MM.1S (cell line): ENCODE measurements at regions not wholly inside any gene's neighbourhood (a gene's known extent, or its start where the extent isn't known, plus 50 kb on each side); places are given as distances from the start of the nearest gene placed in this dataset.

ENCODE experiments used
- DNase-seq: peaks from one replicate; pipeline ENCODE4 v3.0.0-alpha.2; 2015
- H2AFZ ChIP-seq: fragments of 300-600 bp; sonication (generic); 2 replicates; pipeline ENCODE4 v1.6.0; 2016; ENCODE audit warnings: antibody characterized with exemption, low read length
- H3F3A ChIP-seq: fragments of 300-600 bp; sonication (generic); 2 replicates; pipeline ENCODE4 v1.6.1; 2016; ENCODE audit warnings: mild to moderate bottlenecking, antibody characterized with exemption, low read length, moderate library complexity, mixed read lengths; ENCODE audit not compliant: insufficient read depth
- H3K27ac ChIP-seq: fragments of 300-600 bp; sonication (generic); 2 replicates; pipeline ENCODE4 v1.5.1; 2016; ENCODE audit warnings: mild to moderate bottlenecking, low read length
- H3K27me3 ChIP-seq: fragments of 300-600 bp; sonication (generic); replicated peaks from 2 replicates; pipeline ENCODE4 v1.6.0; 2016; ENCODE audit warnings: low read length; ENCODE audit not compliant: insufficient read depth
- H3K36me3 ChIP-seq: fragments of 300-600 bp; sonication (generic); replicated peaks from 2 replicates; pipeline ENCODE4 v1.6.1; 2016; ENCODE audit warnings: mild to moderate bottlenecking, low read length, mixed read lengths; ENCODE audit not compliant: insufficient read depth
- H3K4me1 ChIP-seq: fragments of 300-600 bp; sonication (generic); 2 replicates; pipeline ENCODE4 v1.6.1; 2016; ENCODE audit warnings: low read length, mixed read lengths
- H3K4me2 ChIP-seq: fragments of 300-600 bp; sonication (generic); 2 replicates; pipeline ENCODE4 v1.6.0; 2016; ENCODE audit warnings: low read depth, low read length
- H3K4me3 ChIP-seq: fragments of 300-600 bp; sonication (generic); 2 replicates; pipeline ENCODE4 v1.5.1; 2016; ENCODE audit warnings: low read length, mixed read lengths
- H3K79me2 ChIP-seq: fragments of 300-600 bp; sonication (generic); 2 replicates; pipeline ENCODE4 v1.6.1; 2016; ENCODE audit warnings: mixed run types, low read length, mixed read lengths
- H3K9ac ChIP-seq: fragments of 300-600 bp; sonication (generic); 2 replicates; pipeline ENCODE4 v1.6.1; 2016; ENCODE audit warnings: low read length, mixed read lengths
- H3K9me2 ChIP-seq: fragments of 300-600 bp; sonication (generic); replicated peaks from 2 replicates; pipeline ENCODE4 v1.6.1; 2016; ENCODE audit warnings: mild to moderate bottlenecking, low read length, mixed read lengths; ENCODE audit not compliant: insufficient read depth
- H3K9me3 ChIP-seq: fragments of 300-600 bp; sonication (generic); replicated peaks from 2 replicates; pipeline ENCODE4 v1.6.1; 2016; ENCODE audit warnings: mild to moderate bottlenecking, low read length, mixed read lengths; ENCODE audit not compliant: insufficient read depth
- H4K20me1 ChIP-seq: fragments of 300-600 bp; sonication (generic); 2 replicates; pipeline ENCODE4 v1.6.1; 2016; ENCODE audit warnings: mild to moderate bottlenecking, low read length, moderate library complexity, mixed read lengths; ENCODE audit not compliant: insufficient read depth
- CTCF ChIP-seq: fragments of 300-600 bp; sonication (generic); IDR thresholded peaks from 2 replicates; pipeline ENCODE4 v1.5.1; 2016; ENCODE audit warnings: antibody characterized with exemption, low read length, mixed read lengths
- EZH2 ChIP-seq: fragments of 300-600 bp; sonication (generic); optimal IDR thresholded peaks from 2 replicates; pipeline ENCODE3; 2017; ENCODE audit warnings: low read depth, mild to moderate bottlenecking, antibody characterized with exemption, low read length, mixed read lengths
- EZH2phosphoT487 ChIP-seq: fragments of 300-600 bp; sonication (generic); IDR thresholded peaks from 2 replicates; pipeline ENCODE4 v1.6.1; 2018; ENCODE audit warnings: antibody characterized with exemption, low read length

DNA sequence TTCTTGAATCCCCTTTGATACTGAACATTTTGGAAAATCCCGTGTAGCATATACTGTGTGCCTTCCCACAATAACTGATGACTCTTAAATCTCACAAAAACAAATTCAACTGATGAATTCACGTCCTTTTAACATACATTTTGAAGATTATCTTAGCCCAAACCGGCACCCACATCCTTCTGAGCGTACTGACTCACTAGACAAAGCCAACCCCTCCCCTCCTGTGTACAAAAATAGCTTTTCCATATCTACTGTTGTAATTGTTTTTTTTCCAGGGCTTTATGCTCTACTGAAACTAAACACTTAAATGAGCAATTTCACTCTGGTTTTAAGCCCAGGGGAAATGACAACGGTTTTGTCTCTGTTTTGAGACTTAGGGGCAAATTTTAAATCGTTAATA, 109.4 kb upstream of the ATF7IP start:
- Histone ChIP-seq H4K20me1 (no peaks in the 10 kb centered on the region), H3K36me3 (no peaks in the 10 kb centered on the region), H3K9me2 (no peaks in the 10 kb centered on the region), H3K4me3 (no peak overlapping the region), H3K4me2 (no peak overlapping the region), H3K27ac (no peak overlapping the region), H2AFZ (no peak overlapping the region), H3K79me2 (no peaks in the 10 kb centered on the region), H3K9me3 (no peaks in the 10 kb centered on the region), H3F3A (0 out of 2 replicates have a peak, but pooled peaks cover 7% of the 10 kb centered on the region), H3K4me1 (peaks cover 14% of the 10 kb centered on the region), H3K27me3 (no peaks in the 10 kb centered on the region), H3K9ac (no peak overlapping the region)
- no peak for DNase-seq
- TF ChIP-seq EZH2 (no peak), CTCF (no peak), EZH2phosphoT487 (no peak)

DNA sequence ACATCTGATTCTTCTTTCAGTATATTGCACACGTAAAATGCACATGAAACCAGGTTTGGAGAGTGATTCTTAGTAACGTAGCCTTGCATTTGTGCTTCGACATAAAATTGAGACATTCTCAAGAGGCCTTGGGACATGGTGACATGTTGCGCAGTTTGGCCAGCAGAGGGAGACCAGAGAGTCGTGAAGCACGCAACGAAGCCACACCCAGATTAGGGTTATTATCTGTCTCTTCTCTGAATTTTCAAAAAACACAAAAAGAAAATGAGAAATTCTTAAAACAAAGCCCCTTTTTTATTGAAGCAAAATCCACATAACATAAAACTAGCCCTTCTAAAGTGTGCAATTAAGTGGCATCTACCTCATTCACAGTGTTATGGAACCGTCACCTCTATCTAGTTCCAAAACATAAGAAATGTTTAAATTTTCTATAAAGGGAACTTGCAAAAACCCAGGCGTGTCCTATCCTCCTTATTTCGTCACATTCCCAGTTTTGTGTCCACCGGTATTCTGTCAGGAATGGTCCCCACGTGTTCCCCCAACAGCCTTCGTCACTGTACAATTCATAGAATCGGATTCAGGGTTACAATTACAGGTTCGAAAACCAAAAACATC, 108.8 kb upstream of the ATF7IP start:
- no peaks in the 10 kb centered on the region for H3K79me2 ChIP-seq
- no peaks in the 10 kb centered on the region for H3K9me3 ChIP-seq
- peak overlapping the region; percentile 31; the same call in 1 of the 2 replicates for H3K4me2 ChIP-seq
- 0 out of 2 replicates have a peak overlapping the region, but pooled peaks have one; percentile 26 for H2AFZ ChIP-seq
- no peak overlapping the region for H3K4me3 ChIP-seq
- H3K9ac ChIP-seq = no peak overlapping the region
- DNase-seq = peak; percentile 52
- peaks cover 14% of the 10 kb centered on the region for H3K4me1 ChIP-seq
- H3K36me3 ChIP-seq = no peaks in the 10 kb centered on the region
- no peaks in the 10 kb centered on the region for H3K27me3 ChIP-seq
- no peaks in the 10 kb centered on the region for H4K20me1 ChIP-seq
- TF ChIP-seq CTCF = peak; percentile 51
- TF ChIP-seq EZH2 = no peak
- H3K27ac ChIP-seq = peak overlapping the region; percentile 75; the same call in 1 of the 2 replicates
- 0 out of 2 replicates have a peak, but pooled peaks cover 7% of the 10 kb centered on the region for H3F3A ChIP-seq
- H3K9me2 ChIP-seq = no peaks in the 10 kb centered on the region

DNA sequence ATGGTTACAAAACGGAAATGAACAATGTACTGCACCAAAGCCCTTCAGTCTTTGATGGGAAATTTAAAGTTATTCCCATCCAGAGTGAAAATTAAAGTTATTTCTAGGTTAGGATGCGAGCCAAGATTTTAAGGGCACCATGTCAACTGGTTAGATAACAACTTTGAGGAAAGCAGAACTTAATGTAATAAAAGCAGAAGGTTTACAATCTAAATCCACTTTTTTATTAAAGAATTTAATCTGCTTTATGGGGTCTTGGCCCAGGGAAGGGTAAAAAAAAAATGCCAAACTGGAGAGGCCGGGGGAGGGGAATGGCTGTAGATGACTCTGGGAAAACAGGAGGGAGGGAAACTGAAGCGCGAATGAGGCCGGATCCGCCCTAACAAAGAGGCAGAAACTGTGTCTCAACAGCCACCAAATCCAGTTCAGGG, 108.2 kb upstream of the ATF7IP start:
- H3K4me1 ChIP-seq = peaks cover 14% of the 10 kb centered on the region

More for the DNA sequence above, 108.2 kb upstream of the ATF7IP start:
- H2AFZ ChIP-seq = peak overlapping the region; percentile 26; the same call in 1 of the 2 replicates
- H3K27ac ChIP-seq = peak overlapping the region; percentile 75
- H3K9me3 ChIP-seq = no peaks in the 10 kb centered on the region
- H3F3A ChIP-seq = 0 out of 2 replicates have a peak, but pooled peaks cover 7% of the 10 kb centered on the region
- H3K79me2 ChIP-seq = no peaks in the 10 kb centered on the region
- no peaks in the 10 kb centered on the region for H3K9me2 ChIP-seq
- no peaks in the 10 kb centered on the region for H4K20me1 ChIP-seq
- TF ChIP-seq EZH2 = no peak
- no peak for TF ChIP-seq EZH2phosphoT487
- no peak for TF ChIP-seq CTCF
- peak overlapping the region; percentile 25; the same call in 1 of the 2 replicates for H3K4me3 ChIP-seq
- H3K27me3 ChIP-seq = no peaks in the 10 kb centered on the region
- H3K9ac ChIP-seq = peak overlapping the region; percentile 50; the same call in 1 of the 2 replicates
- no peak for DNase-seq
- peak overlapping the region; percentile 31; the same call in 1 of the 2 replicates for H3K4me2 ChIP-seq
- no peaks in the 10 kb centered on the region for H3K36me3 ChIP-seq
